Stimulated activated naive CD8-positive, alpha-beta T cell treated with anti-CD3 and anti-CD28 coated beads, Interleukin-15, Interleukin-2, amounts not matched to agents 100 ng/mL and 50 ng/mL, for 24 hours (primary cell): ENCODE measurements at regions not wholly inside any gene's neighbourhood (a gene's known extent, or its start where the extent isn't known, plus 50 kb on each side); places are given as distances from the start of the nearest gene placed in this dataset.
"Not testable (repeated sequence)": the region's sequence is repeated elsewhere in the genome, so short reads cannot be mapped to it uniquely, and the experiment has no call there.

Experiments
- H3K27ac Mint-ChIP-seq: one replicate; pipeline ENCODE4 v1.8.0; 2021; ENCODE audit warnings: mild to moderate bottlenecking, mixed read lengths
- H3K27me3 Mint-ChIP-seq: one replicate; pipeline ENCODE4 v1.8.0; 2021; ENCODE audit warnings: mixed read lengths
- H3K36me3 Mint-ChIP-seq: one replicate; pipeline ENCODE4 v1.8.0; 2021; ENCODE audit warnings: low read depth, mixed read lengths
- H3K4me1 Mint-ChIP-seq: one replicate; pipeline ENCODE4 v1.8.0; 2021; ENCODE audit warnings: low read depth, mixed read lengths
- H3K4me3 Mint-ChIP-seq: one replicate; pipeline ENCODE4 v1.8.0; 2021; ENCODE audit warnings: mild to moderate bottlenecking, mixed read lengths
- H3K9me3 Mint-ChIP-seq: one replicate; pipeline ENCODE4 v1.8.0; 2021; ENCODE audit warnings: mixed read lengths

DNA sequence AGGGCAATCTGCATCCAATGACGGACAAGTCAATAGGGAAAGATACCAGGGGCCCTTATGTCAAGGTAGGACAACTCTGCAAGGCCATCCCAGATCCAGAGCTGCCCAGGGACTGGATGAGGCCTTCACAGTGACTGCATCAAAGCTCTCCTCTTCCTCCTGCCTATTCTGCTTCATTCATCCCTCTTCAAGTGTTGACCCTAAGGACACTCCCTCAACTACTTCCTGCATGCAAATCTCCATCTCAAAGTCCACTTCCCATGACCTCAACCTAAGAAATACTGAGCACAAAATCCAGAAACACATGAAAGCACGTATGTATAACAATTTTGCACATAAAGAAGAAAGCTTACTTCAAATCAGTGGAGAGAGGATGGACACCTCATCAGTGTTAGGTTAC lies 182.3 kb downstream of the AVL9 start:
- Mint-ChIP-seq H3K36me3 (no peaks in the 10 kb centered on the region), H3K4me1 (peaks cover 12% of the 10 kb centered on the region), H3K9me3 (no peaks in the 10 kb centered on the region), H3K27ac (no peak overlapping the region), H3K4me3 (no peak overlapping the region), H3K27me3 (peaks cover 21% of the 10 kb centered on the region)

DNA sequence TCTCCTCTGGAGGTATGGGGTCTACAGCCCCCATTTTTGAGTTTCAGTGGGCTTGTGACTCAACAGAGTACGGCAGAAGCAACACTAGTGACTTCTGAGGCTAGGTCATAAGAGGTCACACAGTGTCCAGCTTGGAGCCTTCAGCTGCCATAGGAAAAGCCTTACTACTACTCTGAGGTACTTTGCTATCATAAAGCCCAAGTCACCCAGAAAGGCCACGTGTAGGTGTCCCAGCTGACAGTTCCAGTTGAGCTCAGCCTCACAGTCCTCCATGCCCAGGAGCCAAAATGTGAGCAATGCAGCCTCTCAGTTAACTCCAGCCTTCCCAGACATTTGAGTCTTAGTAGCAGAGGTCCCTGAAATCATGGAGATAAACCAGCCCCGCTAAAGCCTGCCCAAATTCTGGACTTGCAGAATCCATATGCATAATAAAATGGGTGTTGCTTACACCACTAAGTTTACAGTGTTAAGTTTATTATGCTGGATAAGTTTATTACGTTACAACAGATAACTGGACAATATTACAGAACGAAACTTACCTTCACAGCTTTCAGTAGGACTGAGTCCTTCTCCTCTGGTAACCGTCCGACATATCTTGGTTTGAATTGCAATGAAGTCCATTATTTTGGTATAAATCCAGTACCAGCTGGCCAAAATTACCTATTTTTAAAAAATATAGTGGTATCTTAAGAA lies 181.1 kb downstream of the AVL9 start:
- peaks cover 2% of the 10 kb centered on the region for H3K4me1 Mint-ChIP-seq
- peaks cover 15% of the 10 kb centered on the region for H3K27me3 Mint-ChIP-seq
- H3K36me3 Mint-ChIP-seq: no peaks in the 10 kb centered on the region
- H3K4me3 Mint-ChIP-seq: no peak overlapping the region
- no peaks in the 10 kb centered on the region for H3K9me3 Mint-ChIP-seq
- no peak overlapping the region for H3K27ac Mint-ChIP-seq

DNA sequence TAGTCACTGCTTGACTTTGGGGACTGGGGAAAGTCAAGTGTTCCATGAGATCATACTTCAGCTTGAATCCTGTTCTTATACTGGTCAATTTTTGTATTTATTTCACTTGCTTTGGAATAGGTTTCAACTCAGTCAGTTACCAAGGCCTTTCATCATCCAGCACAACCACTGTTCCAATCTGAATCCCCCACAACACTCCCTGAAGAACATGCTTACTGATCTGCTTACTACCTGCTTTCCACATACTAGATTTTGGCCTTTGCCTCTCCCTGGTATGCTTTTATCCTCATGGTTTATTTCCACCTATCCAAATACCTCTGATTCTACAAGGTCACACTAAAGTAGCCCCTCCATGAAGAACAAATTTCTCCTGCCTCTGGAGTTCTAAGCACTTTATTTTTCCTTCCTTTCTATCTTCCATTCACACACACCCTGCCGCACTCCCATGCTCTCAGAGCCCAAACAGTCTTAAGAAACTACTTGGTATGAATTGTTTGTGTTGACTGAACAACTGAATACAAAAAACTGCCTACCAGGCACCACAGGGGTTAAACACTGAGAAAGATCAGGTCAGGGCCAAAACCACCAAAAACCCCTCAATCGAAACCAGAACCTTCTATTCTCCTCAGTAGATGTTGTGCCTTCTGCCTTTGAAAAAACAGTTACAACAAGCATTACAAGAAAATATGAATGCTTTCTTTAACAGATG lies 178.1 kb downstream of the AVL9 start:
- H3K27me3 Mint-ChIP-seq: no peaks in the 10 kb centered on the region
- no peaks in the 10 kb centered on the region for H3K36me3 Mint-ChIP-seq
- no peaks in the 10 kb centered on the region for H3K4me1 Mint-ChIP-seq
- no peak overlapping the region for H3K27ac Mint-ChIP-seq
- H3K9me3 Mint-ChIP-seq: no peaks in the 10 kb centered on the region
- H3K4me3 Mint-ChIP-seq: no peak overlapping the region

DNA sequence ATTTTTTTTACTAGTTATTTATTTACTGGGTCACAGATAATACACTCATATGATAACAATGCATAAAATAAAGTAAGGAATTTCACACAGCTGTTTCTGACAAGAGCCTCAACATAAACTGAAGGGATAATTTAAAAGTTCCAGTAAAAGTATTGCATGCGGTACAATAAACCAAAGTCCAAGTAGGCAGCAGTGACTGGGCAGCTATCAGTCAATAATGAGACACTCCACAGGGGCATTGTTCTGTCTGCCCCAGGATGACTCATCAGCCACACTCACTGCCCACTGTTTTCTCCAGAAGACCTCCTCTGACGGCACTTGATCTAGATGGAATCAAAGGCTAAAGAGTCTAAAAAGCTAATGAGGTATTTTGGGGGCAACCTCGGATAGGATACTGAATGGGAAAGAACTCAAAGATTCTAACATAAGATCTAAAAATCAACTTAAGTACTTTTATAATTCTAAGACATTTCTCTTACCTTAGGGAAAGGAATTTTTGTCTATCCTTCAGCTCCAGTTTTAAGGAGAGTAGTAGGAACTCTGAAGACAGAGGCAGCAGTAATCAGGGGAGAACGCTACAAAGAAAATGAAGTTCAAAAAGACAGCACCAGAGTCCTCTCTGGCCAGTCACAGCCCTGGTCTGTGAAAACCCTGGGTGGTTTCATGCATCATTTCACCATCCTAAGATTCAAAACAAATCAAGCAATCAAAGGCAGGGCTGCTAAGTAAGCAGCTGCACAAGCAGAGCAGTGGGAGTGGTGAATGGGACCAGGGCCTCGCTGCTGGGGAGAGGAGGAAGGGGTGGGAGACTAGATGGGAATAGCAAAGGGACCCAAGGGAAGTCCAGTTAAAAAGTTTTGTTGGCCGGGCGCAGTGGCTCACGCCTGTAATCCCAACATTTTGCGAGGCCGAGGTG lies 175.1 kb downstream of the AVL9 start:
- Mint-ChIP-seq H3K36me3 (no peaks in the 10 kb centered on the region), H3K9me3 (peaks cover 3% of the 10 kb centered on the region), H3K4me1 (no peaks in the 10 kb centered on the region), H3K4me3 (no peak overlapping the region), H3K27ac (no peak overlapping the region), H3K27me3 (peaks cover 4% of the 10 kb centered on the region)

DNA sequence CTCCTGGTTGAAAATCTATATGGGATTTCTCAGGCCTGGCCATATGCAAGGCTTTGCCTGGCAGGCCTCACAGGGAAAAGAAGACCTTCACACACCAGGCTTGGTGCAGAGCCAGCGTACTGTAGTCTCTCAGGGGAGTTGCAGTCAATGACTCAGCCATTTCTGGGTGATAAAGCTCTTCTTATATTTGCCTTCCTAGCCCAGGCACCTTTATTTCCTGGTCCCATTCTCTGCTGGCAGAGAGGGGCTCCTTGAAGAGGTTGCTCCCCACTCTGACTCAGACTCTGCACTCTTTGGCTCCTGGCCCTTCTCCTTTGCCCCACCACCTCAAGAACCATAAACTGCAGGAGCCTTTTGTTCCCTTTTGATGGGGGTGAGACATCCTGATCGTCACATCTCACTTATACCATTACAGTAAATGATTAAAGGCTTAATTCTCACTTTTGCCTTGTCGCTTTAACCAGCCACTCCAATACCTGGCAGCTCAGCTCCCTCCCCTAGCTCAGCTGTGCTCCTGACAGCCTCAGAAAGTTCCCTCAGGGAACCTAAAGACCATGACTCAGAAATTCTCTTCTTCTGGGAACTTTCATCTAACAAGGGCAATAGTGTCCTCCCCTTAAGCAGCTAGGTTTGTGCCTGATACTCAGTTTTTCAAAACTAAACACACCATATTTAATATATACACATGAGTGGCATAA lies 174.0 kb downstream of the AVL9 start:
- H3K27me3 Mint-ChIP-seq, H3K36me3 Mint-ChIP-seq, H3K4me1 Mint-ChIP-seq, H3K4me3 Mint-ChIP-seq, H3K9me3 Mint-ChIP-seq, H3K27ac Mint-ChIP-seq: not testable (repeated sequence)

DNA sequence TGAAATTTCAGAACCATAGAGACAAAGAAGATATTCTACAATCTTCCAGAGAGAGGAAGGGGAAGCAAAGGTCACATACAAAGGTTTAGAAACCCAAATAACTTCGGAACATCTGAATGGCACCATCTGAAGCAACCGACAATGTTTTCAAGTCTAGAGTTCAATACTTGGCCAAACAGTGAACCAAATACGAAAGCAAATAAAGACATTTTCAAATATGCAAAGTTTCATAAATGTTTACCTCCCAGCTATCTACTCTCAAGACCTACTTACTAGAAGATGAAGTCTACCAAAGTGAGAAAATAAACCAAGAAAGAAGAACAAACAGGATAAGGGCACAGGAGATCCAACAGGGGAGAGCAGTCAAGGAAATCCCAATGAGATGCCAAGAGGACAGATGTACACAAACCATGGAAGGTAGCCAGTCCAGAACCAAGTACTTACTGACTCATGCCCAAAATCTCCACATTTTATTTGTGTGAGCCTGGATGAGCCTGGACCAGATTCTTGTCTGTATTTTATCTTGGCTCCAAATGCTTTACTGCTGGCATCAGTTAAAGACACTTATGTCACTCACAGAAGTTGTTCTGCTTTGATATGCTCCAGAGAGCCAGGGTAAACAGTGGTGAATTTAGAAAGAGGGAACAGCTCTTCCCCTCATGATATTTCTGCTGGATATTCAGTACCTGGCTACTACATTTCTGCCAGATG lies 173.3 kb downstream of the AVL9 start:
- H3K9me3 Mint-ChIP-seq, H3K4me3 Mint-ChIP-seq: not testable (repeated sequence)

DNA sequence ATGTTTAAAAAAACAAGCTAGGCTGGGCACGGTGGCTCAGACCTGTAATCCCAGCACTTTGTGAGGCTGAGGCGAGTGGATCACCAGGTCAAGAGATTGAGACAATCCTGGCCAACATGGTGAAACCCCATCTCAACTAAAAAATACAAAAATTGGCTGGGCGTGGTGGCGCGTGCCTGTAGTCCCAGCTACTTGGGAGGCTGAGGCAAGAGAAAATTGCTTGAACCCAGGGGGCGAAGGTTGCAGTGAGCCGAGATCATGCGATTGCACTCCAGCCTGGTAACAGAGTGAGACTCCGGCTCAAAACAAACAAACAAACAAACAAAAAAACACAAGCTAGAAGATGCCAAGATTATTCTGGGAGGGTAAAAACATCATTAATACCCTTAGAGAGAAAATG lies 172.3 kb downstream of the AVL9 start:
- H3K4me3 Mint-ChIP-seq, H3K4me1 Mint-ChIP-seq, H3K36me3 Mint-ChIP-seq, H3K9me3 Mint-ChIP-seq, H3K27ac Mint-ChIP-seq: not testable (repeated sequence)
- H3K27me3 Mint-ChIP-seq: peaks cover 19% of the 10 kb centered on the region

More for the DNA sequence above, 173.3 kb downstream of the AVL9 start:
- not testable (repeated sequence) for H3K27ac Mint-ChIP-seq, H3K4me1 Mint-ChIP-seq, H3K36me3 Mint-ChIP-seq
- H3K27me3 Mint-ChIP-seq: peaks cover 15% of the 10 kb centered on the region

DNA sequence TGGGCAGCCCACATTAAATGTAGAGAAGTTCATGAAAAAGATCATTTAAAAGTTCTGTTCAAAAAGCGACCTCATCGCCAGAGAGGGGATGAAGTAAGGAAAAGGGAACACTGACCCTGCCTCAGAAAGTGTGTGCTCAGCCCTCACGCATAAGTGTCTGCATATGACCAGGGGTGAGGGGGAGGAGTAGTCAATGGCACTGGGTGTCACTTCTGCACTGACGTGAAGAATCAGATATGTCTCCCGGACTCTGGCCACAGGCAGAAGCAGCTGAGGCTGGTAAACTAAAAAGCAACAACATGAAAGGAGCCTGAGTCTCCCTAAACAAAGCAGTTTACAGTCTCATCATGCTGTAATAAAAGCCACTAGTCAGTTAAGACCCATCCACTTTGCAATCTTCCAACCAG lies 168.5 kb downstream of the AVL9 start:
- H3K36me3 Mint-ChIP-seq, H3K4me3 Mint-ChIP-seq, H3K27ac Mint-ChIP-seq, H3K4me1 Mint-ChIP-seq, H3K9me3 Mint-ChIP-seq: not testable (repeated sequence)
- H3K27me3 Mint-ChIP-seq: peaks cover 24% of the 10 kb centered on the region

DNA sequence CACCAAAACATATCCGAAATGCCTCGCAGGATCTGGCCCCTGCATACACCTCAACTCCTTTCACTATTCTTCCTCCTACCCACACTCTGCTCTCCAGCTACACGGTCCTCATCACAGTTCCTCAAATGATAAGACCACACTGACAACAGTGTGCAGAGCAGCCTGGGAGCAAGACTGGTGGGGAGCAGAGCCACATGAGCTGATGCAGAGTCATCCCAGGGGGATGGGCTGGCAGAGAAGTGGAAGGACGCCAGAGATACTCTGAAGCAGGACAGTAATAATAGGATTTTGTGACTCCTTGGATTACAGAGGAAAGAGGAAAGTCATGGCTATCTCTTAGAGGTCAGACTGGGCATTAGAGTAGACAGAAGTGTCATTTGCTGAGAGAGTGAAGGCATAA lies 167.2 kb downstream of the AVL9 start:
- H3K36me3 Mint-ChIP-seq: not testable (repeated sequence)
- H3K27me3 Mint-ChIP-seq: peaks cover 24% of the 10 kb centered on the region

DNA sequence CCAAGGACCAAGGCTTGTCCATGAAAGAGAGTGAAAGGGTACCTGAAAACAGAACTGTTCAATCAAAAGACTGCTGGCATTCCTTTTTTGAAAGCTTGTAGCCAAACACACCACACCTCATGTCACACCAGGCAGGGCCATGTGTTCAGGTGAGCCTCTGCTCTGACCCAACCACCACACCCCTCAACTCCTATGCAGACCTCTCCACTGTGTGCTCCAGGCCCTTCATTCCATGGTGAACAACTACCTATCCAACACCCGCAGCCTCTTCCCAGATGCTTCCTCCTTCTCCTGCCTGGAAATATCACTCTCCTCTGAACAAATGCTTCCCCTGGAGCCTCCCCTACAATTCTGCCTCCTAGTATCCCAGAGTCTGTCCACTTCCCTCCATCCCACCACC lies 166.6 kb downstream of the AVL9 start:
- Mint-ChIP-seq H3K4me1 (no peaks in the 10 kb centered on the region), H3K27ac (no peak overlapping the region), H3K27me3 (peaks cover 20% of the 10 kb centered on the region), H3K9me3 (no peaks in the 10 kb centered on the region), H3K4me3 (no peak overlapping the region), H3K36me3 (no peaks in the 10 kb centered on the region)

More for the DNA sequence above, 167.2 kb downstream of the AVL9 start:
- not testable (repeated sequence) for H3K4me3 Mint-ChIP-seq, H3K4me1 Mint-ChIP-seq, H3K27ac Mint-ChIP-seq, H3K9me3 Mint-ChIP-seq

DNA sequence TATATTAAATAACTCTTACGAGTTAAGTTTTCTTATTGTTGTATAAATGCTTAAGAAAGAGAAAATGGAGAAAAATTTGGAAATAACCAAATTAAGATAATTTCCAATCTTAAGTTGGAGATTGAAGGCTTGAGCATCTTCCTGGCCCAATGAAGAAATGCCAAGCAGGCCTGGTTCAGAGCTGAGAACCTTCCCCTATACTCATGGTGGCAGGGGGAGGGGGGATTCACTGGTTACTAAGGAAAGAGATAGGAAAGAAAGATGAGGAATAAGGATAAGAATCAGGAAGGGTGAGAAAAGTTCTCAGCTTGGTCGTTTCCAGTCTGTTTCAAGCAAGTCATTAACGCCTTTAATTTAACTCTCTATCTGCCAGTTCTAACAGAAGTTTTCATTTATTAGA lies 166.2 kb downstream of the AVL9 start:
- no peak overlapping the region for H3K27ac Mint-ChIP-seq
- peaks cover 20% of the 10 kb centered on the region for H3K27me3 Mint-ChIP-seq
- H3K4me3 Mint-ChIP-seq: no peak overlapping the region
- H3K9me3 Mint-ChIP-seq: no peaks in the 10 kb centered on the region
- H3K36me3 Mint-ChIP-seq: no peaks in the 10 kb centered on the region
- H3K4me1 Mint-ChIP-seq: no peaks in the 10 kb centered on the region

DNA sequence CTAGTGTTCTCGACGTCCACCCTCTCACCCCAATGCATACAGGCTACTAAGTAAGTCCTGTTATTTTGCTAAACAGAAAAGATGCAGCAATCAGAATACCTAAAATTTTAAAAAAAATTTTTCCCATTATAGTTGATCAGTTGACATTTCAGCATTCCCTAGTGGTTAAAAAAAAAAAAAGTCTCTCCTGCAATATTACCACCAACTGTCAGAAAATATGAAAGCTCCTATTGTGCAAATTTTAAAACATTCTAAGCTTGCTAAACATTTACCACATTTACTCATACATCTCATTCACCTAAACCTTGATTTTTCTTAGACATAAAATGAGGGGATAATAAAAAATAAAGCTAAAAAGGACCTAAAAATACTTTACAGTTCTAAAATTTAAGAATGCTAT lies 165.6 kb downstream of the AVL9 start:
- no peaks in the 10 kb centered on the region for H3K4me1 Mint-ChIP-seq
- H3K27ac Mint-ChIP-seq: no peak overlapping the region
- no peaks in the 10 kb centered on the region for H3K9me3 Mint-ChIP-seq
- H3K4me3 Mint-ChIP-seq: no peak overlapping the region
- no peaks in the 10 kb centered on the region for H3K36me3 Mint-ChIP-seq
- H3K27me3 Mint-ChIP-seq: peaks cover 20% of the 10 kb centered on the region

DNA sequence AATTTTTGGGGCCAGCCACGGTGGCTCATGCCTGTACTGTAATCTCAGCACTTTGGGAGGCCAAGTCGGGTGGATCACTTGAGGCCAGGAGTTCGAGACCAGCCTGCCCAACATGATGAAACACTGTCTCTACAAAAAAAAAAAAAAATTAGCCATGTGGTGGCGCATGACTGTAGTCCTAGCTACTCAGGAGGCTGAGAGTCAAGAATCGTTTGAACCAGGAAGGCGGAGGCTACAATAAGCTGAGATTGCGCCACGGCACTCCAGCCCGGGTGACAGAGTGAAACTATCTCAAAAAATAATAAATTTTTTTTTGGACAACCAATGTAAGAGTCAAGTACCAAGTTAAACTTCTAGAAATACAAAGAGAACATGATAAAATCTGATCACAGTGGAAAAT lies 164.6 kb downstream of the AVL9 start:
- H3K4me1 Mint-ChIP-seq: no peaks in the 10 kb centered on the region
- H3K4me3 Mint-ChIP-seq: no peak overlapping the region
- H3K27me3 Mint-ChIP-seq: peaks cover 20% of the 10 kb centered on the region
- H3K27ac Mint-ChIP-seq: no peak overlapping the region
- no peaks in the 10 kb centered on the region for H3K9me3 Mint-ChIP-seq
- no peaks in the 10 kb centered on the region for H3K36me3 Mint-ChIP-seq

DNA sequence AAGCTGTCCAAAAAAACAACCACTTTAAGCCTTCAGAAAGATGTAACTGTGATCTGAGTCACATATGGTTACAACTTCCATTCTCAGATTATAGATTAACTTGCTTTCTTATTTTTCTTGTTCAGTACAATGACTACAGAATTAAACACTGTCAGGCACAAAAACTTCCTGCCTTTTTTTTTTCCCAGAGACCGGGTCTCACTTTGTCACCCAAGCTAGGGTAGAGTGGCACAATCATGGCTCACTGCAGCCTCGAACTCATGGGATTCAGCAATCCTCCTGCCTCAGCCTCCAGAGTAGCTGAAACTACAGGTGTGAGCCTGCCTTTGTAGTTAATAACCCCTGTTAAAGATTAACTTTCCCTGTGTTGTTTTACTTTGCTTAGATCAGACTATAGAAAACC lies 163.2 kb downstream of the AVL9 start:
- Mint-ChIP-seq H3K9me3 (no peaks in the 10 kb centered on the region), H3K36me3 (no peaks in the 10 kb centered on the region), H3K4me3 (no peak overlapping the region), H3K27ac (no peak overlapping the region), H3K4me1 (no peaks in the 10 kb centered on the region), H3K27me3 (peaks cover 8% of the 10 kb centered on the region)
